GM21825 (cell line): ENCODE measurements at regions not wholly inside any gene's neighbourhood (a gene's known extent, or its start where the extent isn't known, plus 50 kb on each side); places are given as distances from the start of the nearest gene placed in this dataset.

Source experiments
- ATAC-seq: cut with Tn5 transposase; IDR thresholded peaks from one replicate; pipeline ENCODE4 v1.9.1; 2021; ENCODE audit warnings: mild to moderate bottlenecking, moderate library complexity; ENCODE audit not compliant: unreplicated experiment

DNA sequence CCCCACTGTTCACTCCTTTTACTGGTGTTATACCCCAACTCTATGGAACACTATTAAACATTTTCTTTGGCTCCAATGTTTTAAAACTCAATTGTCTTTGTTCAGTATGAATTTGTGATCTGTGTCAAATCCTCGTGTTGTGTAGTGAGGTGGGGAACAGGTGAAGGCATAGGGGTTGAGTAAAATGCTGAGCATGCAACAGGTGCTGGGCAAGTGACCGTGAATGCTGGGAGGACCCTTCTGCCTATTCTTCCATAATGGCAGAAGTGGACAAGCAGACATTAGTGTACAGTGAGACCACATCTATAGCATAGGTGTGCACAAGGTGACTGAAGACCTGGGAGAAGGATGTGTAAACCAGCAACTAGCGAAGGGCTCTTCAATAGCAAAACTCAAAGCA is 1188.0 kb downstream of the UQCRFS1 start:
- ATAC-seq: no peak

DNA sequence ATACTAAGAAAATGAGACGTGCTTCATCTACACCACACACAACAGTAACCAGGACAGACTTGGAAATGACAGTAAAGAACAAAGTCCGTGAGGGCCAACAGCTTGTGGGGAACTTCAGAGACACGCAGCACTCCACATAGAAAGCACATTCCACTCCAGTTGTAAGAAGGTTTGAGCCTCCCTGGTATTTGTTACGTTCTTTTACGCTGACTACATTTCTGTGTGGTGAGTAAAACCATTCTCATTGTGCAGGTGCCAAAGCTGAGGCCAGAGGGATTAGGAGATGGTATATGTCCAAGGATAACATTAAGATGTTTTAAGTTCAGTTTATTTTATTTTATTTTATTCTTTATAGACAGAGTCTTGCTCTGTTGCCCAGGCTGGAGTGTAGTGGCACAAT is 1189.9 kb downstream of the UQCRFS1 start:
- ATAC-seq: no peak

DNA sequence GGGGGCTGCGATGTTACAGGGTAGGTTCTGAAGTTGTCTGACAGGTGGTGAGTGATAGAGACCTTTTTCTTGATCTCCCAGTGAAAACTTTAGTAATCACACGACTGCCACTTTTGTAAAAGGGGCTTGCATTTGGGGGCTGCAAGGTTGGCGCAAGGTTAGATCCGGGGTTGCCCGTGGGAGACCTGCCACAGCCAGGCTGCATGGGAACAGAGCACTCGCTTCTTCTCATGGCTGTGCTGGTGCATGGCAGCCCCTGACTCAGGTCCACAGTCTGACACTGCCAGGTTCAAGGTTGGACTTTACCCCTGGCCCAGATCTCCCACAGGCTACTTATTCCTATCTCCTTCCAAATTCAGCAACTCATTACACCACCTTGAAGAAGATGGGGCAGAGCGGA is 1190.4 kb downstream of the UQCRFS1 start:
- ATAC-seq: no peak

DNA sequence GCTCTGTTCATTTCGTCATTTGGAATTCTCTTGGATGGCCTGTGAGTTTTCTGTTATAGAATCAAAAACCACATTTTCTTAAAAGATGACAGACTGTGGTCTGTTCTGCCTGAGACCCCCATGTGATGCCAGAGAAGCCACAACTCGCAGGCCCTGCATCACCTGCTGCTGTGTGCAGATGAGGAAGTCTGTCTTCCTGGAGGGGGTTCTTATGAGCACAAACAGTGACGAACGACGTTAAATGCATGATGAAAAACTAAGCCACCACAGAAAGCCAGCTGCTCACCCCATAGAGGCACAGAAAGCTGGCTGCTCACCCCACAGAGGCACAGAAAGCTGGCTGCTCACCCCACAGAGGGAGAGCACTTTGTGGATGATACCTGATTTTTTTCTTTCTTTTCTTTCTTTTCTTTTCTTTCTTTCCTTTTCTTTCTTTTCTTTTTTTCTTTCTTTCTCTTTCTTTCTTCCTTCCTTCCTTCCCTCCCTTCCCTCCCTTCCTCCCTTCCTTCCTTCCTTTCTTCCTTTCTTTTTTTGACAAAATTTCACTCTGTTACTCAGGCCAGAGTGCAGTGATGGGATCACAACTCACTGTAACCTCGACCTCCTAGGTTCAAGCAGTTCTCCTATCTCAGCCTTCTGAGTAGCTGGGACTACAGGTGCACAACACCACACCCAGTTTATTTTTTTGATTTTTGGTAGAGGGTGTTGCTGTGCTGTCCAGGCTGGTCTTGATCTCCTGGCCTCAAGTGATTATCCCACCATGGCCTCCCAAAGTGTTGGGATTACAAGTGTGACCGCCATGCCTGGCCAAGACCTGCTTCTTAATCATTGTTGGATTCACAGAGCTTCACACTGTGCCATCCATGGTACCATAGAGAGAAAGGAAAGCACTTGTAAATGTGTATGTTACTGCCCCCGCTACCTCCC is 1191.4 kb downstream of the UQCRFS1 start:
- no peak for ATAC-seq

DNA sequence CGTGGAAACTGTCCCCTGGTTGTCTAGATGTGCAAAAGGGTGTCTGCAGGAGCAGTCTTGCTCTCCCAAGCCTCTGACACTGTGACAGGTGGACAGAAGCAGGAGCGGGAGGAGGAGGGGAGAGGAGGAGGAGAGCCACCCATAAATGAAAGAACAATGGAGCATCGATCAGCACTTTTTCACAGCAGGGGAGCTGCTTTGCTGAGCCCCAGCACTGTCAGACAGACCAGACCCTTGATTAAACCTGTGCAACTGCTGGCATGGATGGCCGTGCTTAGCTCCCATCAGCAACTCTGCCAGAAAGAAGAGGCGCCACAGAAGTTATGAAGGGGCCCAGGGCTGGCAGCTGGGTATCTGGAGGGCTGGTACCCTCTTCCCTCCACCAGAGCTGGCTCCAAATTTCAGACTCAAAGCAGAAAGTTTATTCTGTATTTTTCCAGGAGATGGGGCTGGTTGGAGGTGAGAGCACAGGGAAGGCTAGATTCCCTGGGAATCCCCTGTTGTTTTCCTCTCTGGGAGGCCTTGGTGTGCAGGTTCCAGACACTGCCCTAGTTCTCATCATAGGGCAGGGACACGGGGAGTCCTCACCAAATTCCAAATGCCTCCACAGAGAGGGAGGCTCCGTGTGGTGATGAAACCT is 1192.2 kb downstream of the UQCRFS1 start:
- no peak for ATAC-seq

DNA sequence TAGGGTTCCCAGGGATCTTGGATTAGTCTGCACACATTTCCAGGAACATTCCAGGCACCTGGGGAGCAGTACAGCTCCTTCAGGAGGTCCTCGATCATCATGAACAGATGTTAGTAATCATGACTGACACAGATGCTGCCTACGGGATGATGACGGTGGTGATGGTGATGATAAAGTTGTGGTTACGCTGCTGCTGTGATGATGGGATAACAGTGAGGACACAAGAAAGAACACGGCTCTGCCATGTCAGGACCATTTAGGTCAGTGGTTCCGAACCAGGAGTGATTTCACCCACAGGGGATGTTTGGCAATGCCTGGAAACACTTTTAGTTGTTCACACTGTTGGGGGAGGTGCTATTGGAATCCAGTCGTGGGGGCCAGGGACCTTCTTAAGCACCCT is 1193.0 kb downstream of the UQCRFS1 start:
- no peak for ATAC-seq

DNA sequence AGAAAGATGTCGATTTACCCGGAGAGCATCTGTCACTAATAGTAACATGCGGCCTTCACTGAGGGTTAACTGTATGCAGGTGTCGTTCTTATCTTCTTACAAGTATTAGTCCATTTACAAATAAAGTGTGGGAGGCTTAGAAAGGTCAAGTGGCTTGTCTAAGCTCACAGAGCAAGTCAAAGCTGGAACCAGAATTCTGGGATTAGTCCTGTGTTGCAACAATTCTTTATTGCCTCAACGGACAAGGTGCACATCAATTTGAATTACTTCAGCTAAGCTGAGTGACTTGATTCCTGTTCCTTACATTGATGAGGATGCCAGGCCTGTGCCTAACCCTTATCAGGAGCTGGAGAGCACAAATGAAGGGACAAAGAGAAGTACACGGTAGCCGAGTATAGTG is 1193.6 kb downstream of the UQCRFS1 start:
- ATAC-seq: no peak

DNA sequence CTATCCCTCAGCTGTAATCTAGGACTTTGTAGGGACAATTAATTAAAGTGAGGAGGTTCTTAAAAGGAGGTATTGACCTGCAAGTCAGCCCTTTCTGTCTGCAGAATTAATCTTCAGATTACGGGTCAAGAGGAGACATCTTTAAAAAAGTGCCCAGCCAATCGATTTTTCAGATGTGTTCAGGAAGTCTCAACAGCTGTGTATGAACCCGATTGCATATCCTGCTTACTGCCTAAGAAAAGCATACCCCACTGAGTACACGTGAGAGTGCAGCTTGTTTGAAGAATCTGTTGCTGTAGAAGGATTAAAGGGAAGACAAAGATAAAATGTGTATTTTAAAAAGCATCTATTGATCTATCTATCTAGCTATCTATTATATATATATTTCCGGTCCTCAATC is 1194.5 kb downstream of the UQCRFS1 start:
- no peak for ATAC-seq

DNA sequence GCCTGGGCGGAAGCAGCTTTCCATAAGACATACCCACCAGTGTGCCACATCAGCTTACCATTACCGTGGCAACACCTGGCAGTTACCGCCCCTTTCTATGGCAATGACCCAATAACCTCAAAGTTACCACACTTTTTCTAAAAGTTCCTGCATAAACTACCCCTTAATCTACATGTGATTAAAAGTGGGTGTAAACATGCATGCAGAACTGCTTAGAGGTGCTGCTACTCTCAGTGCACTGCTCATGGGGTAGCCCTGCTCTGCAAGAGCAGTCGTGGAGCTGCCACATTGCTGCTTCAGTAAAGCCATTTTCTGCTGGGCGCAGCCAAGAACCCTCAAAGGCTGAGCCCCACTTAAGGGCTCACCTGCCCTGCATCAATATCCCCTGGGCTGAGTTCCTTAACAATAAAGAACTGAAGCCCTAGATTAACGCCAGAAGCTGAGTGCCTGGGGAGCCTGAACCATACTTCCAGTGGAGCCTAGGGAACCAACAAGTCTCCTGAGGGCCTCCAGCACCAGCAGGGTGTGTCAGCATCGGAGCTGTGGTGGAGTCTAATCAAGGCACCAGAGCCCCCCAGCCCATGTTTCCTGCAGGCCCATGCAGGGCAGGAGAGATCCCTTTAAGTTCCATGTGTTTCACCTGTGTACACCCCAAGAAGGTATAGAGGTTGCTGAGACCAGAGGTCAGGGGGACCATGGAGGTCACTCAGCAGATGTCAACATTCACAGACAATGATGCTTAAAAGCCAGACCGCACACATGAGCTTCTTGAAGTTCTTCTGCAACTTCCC is 1198.1 kb downstream of the UQCRFS1 start:
- no peak for ATAC-seq

DNA sequence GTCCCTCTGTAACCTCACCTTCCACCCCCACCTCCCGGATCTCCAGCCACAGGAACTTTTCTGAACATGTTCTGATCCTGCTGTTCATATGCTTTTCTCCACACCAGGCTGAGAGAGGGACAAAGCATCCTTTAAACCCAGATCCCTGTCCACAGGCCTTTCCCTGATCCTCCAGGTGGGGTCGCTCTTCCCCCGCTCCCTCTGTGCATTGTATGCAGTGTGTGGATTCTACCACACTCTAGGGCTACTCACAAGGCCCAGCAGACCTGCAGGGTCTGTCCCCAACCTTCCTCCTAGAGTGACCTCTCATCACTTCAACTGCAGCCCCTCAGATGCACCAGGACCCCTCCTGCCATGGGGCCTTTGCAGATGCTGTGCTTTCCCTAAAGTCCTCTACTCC is 1200.6 kb downstream of the UQCRFS1 start:
- ATAC-seq: no peak

DNA sequence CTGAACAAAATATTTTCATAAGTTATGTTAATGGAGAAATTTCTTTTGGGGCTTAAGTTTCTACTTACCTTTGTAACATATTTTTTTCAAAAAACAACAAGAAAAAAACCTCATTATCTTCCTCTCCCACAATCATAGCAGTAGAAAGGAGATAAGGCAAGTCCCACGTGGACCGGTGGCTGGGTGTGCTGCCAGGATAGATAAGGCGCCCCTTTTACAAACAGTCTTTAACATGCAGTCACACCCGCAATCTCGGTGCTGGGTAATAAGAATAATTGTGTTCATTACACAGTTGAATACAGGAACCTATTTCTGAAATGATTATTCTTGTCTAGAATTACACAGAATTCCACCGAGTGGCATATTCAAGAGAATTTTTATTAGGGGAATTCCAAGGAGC is 1202.3 kb downstream of the UQCRFS1 start:
- no peak for ATAC-seq

DNA sequence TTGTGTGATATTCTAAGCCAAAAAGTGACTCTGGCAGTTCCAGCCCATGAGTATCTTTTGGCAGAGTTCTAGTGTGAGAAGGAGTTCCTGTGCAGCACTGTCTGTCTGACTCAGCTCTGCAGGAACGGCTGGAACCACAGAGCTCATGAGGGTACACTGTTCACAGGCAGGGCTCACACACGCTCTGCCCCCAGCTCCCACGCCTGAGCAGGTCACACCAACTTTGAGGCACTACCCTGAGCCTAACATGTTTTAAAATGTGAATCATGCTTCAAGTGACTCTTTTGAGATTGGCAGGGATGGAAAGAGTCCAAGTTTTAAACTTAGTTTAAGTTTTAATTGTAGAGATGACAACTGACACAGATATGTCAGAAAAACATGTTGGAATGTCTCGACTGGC is 1203.3 kb downstream of the UQCRFS1 start:
- ATAC-seq: no peak

DNA sequence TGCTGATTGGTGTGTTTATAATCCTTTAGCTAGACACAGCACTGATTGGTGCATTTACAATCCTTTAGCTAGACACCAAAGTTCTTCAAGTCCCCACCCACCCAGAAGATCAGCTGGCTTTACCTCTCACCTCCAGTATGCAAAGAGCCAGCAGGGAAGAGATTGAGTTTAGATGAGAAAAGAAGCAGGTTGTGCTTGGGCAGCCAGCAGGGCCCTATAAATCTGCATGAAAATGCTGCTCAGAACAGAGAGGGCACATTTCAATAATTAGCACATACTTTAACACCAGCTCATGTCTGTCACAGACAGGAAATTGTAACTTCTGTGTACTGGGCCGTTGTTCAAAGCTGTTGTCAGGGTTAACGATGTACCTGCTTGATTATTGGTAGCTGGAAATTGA is 1204.3 kb downstream of the UQCRFS1 start:
- ATAC-seq: no peak

DNA sequence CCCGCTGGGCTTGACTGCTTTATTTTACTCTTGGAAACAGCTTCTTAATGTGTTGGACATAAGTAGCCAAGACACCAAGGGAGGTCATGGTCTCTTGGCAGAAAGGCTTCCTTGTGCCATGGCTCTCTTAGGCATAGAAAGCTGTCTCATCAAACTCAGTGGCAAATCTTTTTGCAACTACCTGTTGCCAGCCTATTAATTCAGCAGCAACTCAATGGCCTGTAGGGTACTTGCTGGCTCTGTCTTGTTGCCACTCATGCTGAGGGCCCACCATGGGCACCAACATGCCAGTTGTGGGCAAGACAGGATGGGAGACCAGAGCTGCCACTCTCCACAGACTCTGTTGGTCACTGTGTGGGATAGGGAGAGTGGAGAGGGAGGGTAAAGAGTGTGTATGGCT is 1209.4 kb downstream of the UQCRFS1 start:
- ATAC-seq: no peak

DNA sequence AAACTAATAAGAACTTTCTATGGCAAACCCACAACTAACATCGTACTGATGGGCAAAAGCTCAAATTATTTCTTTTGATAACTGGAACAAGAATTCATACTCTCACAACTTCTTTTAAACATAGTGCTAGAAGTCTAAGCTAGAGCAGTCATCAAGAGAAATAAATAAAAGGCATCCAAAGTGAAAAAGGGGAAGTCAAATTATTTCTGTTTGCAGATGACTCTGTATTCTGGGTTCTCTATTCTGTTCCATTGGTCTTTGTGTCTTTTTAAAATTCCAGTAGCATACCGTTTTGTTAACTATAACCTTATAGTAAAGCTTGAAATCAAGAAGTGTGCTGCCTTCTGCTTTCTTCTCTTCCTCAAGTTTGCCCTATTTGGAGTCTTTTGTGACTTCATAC is 1215.9 kb downstream of the UQCRFS1 start:
- ATAC-seq: no peak

DNA sequence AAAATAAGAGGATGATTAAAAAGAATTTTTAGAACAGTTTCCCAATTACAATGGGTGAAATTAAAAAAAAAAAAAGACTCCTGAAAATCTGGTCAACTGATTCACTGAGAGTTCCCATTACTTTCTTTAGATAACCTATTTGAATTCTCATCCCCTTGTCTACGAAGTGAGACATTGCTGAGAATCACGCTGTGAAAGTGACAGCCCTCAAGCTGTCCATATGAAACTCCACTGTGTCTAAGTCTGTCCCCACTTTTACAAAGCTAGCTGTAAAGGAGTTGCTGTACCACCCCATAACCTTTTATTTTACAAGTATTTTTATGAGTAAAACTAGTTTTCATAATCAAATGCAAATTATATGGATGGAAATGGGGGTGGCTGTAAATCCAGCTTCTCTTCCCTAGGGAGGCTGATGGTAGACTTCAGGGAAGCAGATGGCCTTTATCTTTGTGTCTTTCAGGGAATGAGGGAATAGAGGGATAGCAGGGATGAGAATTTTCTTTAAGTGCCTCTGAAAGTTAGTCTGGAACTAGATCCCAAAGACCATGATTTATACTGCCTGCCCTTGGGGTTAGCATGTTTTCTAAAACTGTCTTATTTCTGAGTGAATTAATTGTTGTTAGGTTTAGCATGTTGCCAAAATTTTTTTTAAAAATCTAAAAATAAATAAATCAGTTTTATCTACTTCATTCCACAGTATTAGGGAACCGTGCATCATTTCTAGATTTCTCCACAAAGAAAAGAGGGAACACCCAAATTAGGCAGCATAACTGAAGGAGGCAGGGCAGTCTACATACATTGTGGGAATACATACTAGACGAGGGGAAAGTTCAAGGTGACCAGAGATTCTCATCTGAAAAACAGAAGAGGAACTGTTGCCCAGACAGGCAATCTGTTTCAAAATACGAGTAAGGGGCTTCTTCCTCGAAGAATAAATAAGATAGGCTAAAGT is 1219.1 kb downstream of the UQCRFS1 start:
- no peak for ATAC-seq

DNA sequence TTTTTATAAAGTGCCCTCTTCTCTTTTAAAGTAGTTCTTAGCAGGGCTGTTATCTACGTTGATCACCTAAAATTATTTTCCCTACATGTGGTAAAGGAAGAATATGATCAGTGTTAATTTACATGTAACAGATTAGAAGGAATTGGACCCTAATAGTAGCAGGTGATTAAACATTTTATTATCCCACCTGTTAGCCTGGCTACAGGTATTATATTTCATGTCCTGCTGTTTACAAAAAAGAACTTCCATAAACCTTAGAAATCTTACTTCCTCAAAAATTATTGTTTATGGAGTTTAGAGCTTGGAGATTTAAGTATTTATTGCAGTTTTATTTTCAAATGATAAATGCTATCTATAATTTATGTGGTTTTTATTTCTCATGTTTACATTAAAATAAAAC is 1226.7 kb downstream of the UQCRFS1 start:
- ATAC-seq: no peak

DNA sequence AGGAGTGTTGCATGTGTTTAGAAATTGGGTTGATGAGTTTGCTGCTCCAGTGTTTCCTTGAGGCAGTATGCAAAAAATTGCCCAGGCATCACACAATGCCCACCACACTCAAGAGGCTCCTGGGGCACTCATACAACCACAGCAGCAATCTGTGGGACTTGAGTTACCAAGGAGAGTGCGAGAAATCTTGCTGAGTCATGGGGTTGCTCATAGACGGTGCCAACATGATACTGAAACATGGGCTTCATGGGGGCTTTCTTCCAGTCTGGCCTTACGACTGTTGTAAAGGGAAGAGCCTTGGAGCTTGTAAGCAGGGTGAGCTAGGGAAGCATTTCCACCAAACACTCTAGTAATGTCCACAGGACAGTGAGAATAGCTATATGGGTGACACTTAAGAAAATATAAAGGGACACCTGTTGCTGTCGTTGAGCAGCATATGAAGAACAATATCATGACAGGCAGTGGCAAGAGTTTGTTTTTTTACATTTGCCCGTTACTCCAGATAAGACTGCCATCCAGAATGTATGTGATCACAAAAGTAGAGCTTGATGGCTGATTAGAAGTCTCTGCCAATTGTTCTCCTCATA is 1237.4 kb downstream of the UQCRFS1 start:
- no peak for ATAC-seq

DNA sequence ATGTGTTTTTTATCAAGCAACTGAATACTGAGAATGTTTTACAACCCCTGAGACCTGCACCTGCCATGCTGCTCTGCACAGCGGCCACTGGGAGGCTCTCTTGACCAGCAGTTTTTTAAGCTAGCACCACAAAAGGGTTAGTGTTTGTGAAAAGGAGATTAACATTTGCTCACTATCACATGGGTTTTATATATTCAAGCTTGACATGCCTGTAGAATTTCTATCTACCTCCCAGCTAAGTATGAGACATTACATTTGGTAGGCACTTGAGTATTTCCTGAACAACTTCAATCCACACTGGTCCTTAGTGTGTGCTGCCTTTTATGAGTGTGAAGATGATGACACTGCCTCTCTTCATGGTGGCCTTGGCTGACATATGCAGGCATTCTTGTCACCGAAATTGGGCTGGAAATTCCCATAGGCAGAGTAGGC is 1238.9 kb downstream of the UQCRFS1 start:
- no peak for ATAC-seq
